OCI-LY1 (cell line): ENCODE measurements at regions not wholly inside any gene's neighbourhood (a gene's known extent, or its start where the extent isn't known, plus 50 kb on each side); places are given as distances from the start of the nearest gene placed in this dataset.
A peak's percentile ranks its signal among the peaks of the same experiment; 100 is the strongest.

Experiments used
- H2AFZ ChIP-seq: fragments of 200-600 bp; sonication (generic), shearing (Covaris generic); 2 replicates; pipeline ENCODE4 v1.6.0; 2014; ENCODE audit warnings: antibody characterized with exemption, mild to moderate bottlenecking, low read length
- H3F3A ChIP-seq: fragments of 200-600 bp; sonication (generic), shearing (Covaris generic); 2 replicates; pipeline ENCODE4 v1.6.0; 2014; ENCODE audit warnings: mild to moderate bottlenecking, antibody characterized with exemption, low read length, moderate library complexity; ENCODE audit not compliant: insufficient read depth
- H3K27ac ChIP-seq: fragments of 200-600 bp; sonication (generic); 2 replicates; pipeline ENCODE4 v1.5.1; 2014; ENCODE audit warnings: low read length, mixed run types, mild to moderate bottlenecking, low read depth; ENCODE audit not compliant: poor library complexity, severe bottlenecking
- H3K27me3 ChIP-seq: fragments of 200-600 bp; sonication (generic); 2 replicates; pipeline ENCODE4 v1.6.0; 2014; ENCODE audit warnings: antibody characterized with exemption, mild to moderate bottlenecking, low read length, moderate library complexity; ENCODE audit not compliant: insufficient read depth
- H3K36me3 ChIP-seq: fragments of 200-600 bp; sonication (generic); 2 replicates; pipeline ENCODE4 v1.6.1; 2014; ENCODE audit warnings: mild to moderate bottlenecking, antibody characterized with exemption, low read length, moderate library complexity, mixed read lengths; ENCODE audit not compliant: insufficient read depth
- H3K4me1 ChIP-seq: fragments of 200-600 bp; sonication (generic); 2 replicates; pipeline ENCODE4 v1.5.1; 2014; ENCODE audit warnings: mild to moderate bottlenecking, low read length, moderate library complexity; ENCODE audit not compliant: insufficient read depth, severe bottlenecking
- H3K4me2 ChIP-seq: fragments of 200-600 bp; sonication (generic), shearing (Covaris generic); 2 replicates; pipeline ENCODE4 v1.6.1; 2014; ENCODE audit warnings: low read length
- H3K4me3 ChIP-seq: fragments of 200-600 bp; sonication (generic); 2 replicates; pipeline ENCODE4 v1.5.1; 2014; ENCODE audit warnings: low read length, low read depth, mild to moderate bottlenecking, mixed read lengths; ENCODE audit not compliant: poor library complexity, severe bottlenecking
- H3K79me2 ChIP-seq: fragments of 200-600 bp; shearing (Covaris generic); 2 replicates; pipeline ENCODE4 v1.6.1; 2016; ENCODE audit warnings: mixed run types, low read length, mixed read lengths; ENCODE audit not compliant: insufficient read depth
- H3K9ac ChIP-seq: fragments of 200-600 bp; sonication (generic), shearing (Covaris generic); 2 replicates; pipeline ENCODE4 v1.6.1; 2014; ENCODE audit warnings: mild to moderate bottlenecking, low read length, mixed read lengths
- H3K9me2 ChIP-seq: fragments of 200-600 bp; sonication (generic), shearing (Covaris generic); 2 replicates; pipeline ENCODE4 v1.6.1; 2014; ENCODE audit warnings: low read depth, mild to moderate bottlenecking, low read length, mixed read lengths
- H3K9me3 ChIP-seq: fragments of 200-600 bp; shearing (Covaris generic); 2 replicates; pipeline ENCODE4 v1.6.1; 2014; ENCODE audit warnings: low read length, mixed read lengths
- H4K20me1 ChIP-seq: fragments of 200-600 bp; sonication (generic), shearing (Covaris generic); 2 replicates; pipeline ENCODE4 v1.6.0; 2016; ENCODE audit warnings: mild to moderate bottlenecking, low read length; ENCODE audit not compliant: insufficient read depth
- EZH2 ChIP-seq: fragments of 200-600 bp; sonication (generic), shearing (Covaris generic); IDR thresholded peaks from 2 replicates; pipeline ENCODE4 v1.8.0; 2017; ENCODE audit warnings: borderline replicate concordance, mixed run types, mild to moderate bottlenecking, antibody characterized with exemption, low read length, moderate library complexity, mixed read lengths
- TF ChIP-seq, protein P1 (sequence below): fragments of 200-600 bp; sonication (generic), shearing (Covaris generic); IDR thresholded peaks from 2 replicates; pipeline ENCODE4 v1.5.1; 2017; ENCODE audit warnings: mild to moderate bottlenecking, antibody characterized with exemption, low read length, moderate library complexity, mixed read lengths

DNA sequence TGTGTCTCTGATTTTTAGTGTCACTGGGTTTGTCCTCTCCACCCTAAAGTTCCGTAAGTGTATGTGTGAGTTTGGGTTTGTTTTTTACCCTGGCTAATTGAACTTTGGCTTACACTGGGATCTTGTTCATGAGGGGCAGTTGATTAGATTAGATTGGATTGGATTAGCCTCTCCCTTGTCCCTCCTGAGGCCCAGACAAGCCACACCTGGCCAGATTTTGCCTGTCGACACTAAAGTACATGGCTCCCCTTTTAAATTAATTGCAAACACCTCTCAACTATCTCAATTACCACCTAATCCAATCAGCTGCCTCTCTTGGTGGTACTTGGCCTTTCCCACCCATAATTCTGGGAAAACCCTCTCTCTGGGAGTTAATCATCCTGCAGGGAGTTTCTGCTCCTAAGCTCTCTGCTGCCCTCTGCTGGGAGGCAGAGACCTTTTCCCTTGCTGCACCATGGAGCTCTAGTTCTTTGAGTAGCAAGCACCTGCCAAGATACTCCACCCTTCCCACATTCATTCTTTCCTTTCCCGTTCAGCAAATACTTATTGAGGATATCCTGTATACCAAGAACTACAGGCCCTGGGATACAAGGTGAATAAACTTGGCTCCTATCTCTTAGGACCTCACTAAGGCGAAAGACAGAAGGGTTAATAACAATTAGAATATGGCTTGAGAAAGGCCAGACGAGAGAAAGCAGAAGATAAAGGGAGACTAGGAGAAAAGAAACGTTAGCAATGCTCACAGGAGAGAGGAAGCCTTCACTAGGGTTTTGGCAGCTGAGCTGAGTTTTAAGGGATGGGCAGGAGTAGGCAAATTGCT, 60.0 kb upstream of the MPHOSPH6 start:
- Histone ChIP-seq H3K9me2 (no peaks in the 10 kb centered on the region), H3K4me2 (no peak overlapping the region), H3K27me3 (no peaks in the 10 kb centered on the region; the same call in 1 of the 2 replicates), H4K20me1 (no peaks in the 10 kb centered on the region), H3F3A (no peaks in the 10 kb centered on the region), H3K9ac (no peak overlapping the region), H3K27ac (no peak overlapping the region), H2AFZ (no peak overlapping the region), H3K36me3 (no peaks in the 10 kb centered on the region), H3K79me2 (no peaks in the 10 kb centered on the region), H3K9me3 (no peaks in the 10 kb centered on the region), H3K4me1 (no peaks in the 10 kb centered on the region), H3K4me3 (no peak overlapping the region)
- TF ChIP-seq, protein P1, sequence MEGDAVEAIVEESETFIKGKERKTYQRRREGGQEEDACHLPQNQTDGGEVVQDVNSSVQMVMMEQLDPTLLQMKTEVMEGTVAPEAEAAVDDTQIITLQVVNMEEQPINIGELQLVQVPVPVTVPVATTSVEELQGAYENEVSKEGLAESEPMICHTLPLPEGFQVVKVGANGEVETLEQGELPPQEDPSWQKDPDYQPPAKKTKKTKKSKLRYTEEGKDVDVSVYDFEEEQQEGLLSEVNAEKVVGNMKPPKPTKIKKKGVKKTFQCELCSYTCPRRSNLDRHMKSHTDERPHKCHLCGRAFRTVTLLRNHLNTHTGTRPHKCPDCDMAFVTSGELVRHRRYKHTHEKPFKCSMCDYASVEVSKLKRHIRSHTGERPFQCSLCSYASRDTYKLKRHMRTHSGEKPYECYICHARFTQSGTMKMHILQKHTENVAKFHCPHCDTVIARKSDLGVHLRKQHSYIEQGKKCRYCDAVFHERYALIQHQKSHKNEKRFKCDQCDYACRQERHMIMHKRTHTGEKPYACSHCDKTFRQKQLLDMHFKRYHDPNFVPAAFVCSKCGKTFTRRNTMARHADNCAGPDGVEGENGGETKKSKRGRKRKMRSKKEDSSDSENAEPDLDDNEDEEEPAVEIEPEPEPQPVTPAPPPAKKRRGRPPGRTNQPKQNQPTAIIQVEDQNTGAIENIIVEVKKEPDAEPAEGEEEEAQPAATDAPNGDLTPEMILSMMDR = peak; percentile 95
- no peak for TF ChIP-seq EZH2

DNA sequence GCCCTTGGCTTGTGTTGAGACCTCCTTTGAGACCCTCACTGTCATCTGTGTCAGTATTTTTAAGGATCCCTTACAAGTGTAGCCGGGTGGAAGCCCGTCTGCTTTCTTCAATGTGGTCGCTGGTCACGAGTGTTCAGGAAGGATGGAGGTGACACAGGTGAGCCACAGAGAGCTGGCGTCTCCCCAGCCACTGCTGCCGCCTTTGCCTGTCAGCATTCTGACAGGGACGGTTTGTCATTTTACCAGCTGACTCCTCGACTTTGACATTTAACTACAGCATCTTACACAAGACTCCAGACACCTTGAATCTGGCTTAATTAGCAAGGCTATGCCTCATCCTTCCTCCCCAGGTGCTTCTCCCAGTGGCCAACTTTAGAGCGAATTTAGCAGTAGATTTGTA, 56.3 kb upstream of the MPHOSPH6 start:
- Histone ChIP-seq H3K9me3 (no peaks in the 10 kb centered on the region), H3F3A (no peaks in the 10 kb centered on the region), H3K36me3 (no peaks in the 10 kb centered on the region), H2AFZ (no peak overlapping the region), H3K79me2 (no peaks in the 10 kb centered on the region), H3K27me3 (no peaks in the 10 kb centered on the region; the same call in 1 of the 2 replicates), H3K9me2 (no peaks in the 10 kb centered on the region), H3K4me2 (no peak overlapping the region), H4K20me1 (no peaks in the 10 kb centered on the region), H3K4me3 (no peak overlapping the region), H3K4me1 (no peaks in the 10 kb centered on the region), H3K9ac (no peak overlapping the region), H3K27ac (no peak overlapping the region)
- TF ChIP-seq, protein P1 = no peak
- TF ChIP-seq EZH2 = no peak

DNA sequence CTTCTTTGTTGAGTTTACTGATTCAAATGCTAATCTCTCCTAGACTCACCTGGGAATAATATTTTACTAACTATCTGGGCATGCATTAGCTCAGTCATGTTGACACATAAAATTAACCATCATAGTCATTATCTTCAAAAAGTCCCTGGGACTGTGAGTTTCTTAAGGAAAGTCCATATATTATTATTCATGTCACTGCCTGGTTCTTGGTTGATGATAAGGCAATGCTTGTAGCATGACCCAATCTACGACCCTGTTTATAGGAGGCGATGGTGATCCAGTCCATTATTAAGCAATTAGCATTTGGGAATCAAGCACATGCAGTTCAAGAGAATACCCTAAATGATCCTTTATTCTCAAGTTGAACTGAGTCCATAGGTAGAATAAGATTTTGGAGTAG, 54.8 kb upstream of the MPHOSPH6 start:
- Histone ChIP-seq H3K79me2 (no peaks in the 10 kb centered on the region), H3F3A (no peaks in the 10 kb centered on the region), H2AFZ (no peak overlapping the region), H3K9me3 (no peaks in the 10 kb centered on the region), H3K4me1 (no peaks in the 10 kb centered on the region), H3K27me3 (no peaks in the 10 kb centered on the region; the same call in 1 of the 2 replicates), H3K36me3 (no peaks in the 10 kb centered on the region), H4K20me1 (no peaks in the 10 kb centered on the region), H3K9ac (no peak overlapping the region), H3K4me2 (no peak overlapping the region), H3K4me3 (no peak overlapping the region), H3K9me2 (no peaks in the 10 kb centered on the region), H3K27ac (no peak overlapping the region)
- no peak for TF ChIP-seq EZH2
- TF ChIP-seq, protein P1 = no peak
